K562 (cell line): ENCODE measurements at regions not wholly inside any gene's neighbourhood (a gene's known extent, or its start where the extent isn't known, plus 50 kb on each side); places are given as distances from the start of the nearest gene placed in this dataset.
"Not testable (repeated sequence)": the region's sequence is repeated elsewhere in the genome, so short reads cannot be mapped to it uniquely, and the experiment has no call there.

Experiments
- ATAC-seq: fragments of 200-7000 bp; cut with Tn5 transposase; 3 replicates; pipeline ENCODE4 v1.9.1; 2020; ENCODE audit warnings: moderate library complexity
- BruUV-seq: library from RNA; stranded (reverse); fragments of 400-500 nt; replicated peaks from 2 replicates; lab custom pipeline; 2021; lab: Mats Ljungman, UMichigan
- CTCF ChIA-PET: fragments of 300-600 bp; formaldehyde crosslinking; extraction: SDS; loops from one replicate; lab custom pipeline; 2021; ENCODE audit warnings: low intra/inter-chr PET ratio; lab: Yijun Ruan, JAX
- POLR2A ChIA-PET: fragments of 300-600, 350-650 bp; sonication (Branson Sonifier 250); formaldehyde crosslinking; extraction: SDS; loops from one replicate; lab custom pipeline; 2021; ENCODE audit warnings: antibody characterized with exemption, inconsistent platforms; lab: Yijun Ruan, JAX
- DNase-seq, 4 experiments: peaks; one replicate each; pipeline versions ENCODE4 v3.0.0 to v3.0.0-alpha.2; 2011 to 2018; ENCODE audit warnings: low spot score in 3 of 4, mixed read lengths in 3 of 4; ENCODE audit errors: extremely low read depth in 1 of 4
- FAIRE-seq: peaks from 2 replicates; lab custom pipeline; 2011; peaks lifted over from hg19 to GRCh38; lab: Jason Lieb, UNC
- H2AFZ ChIP-seq: 2 replicates; pipeline ENCODE4 v1.6.0; 2011; ENCODE audit warnings: low read depth, low read length, control low read depth, inconsistent platforms
- H3K27ac ChIP-seq: fragments of 200-600 bp; 3 replicates; pipeline ENCODE4 v1.8.0; 2011; ENCODE audit warnings: low read depth, mild to moderate bottlenecking, control low read depth, inconsistent platforms, low read length, moderate library complexity, mixed read lengths; ENCODE audit errors: extremely low read depth
- H3K27me3 ChIP-seq, 2 experiments: fragments of 300-600 bp in 1 of 2; 2 replicates in 1 of 2; 3 replicates in 1 of 2; pipeline versions ENCODE4 v1.6.0 to v1.8.0; 2011; ENCODE audit warnings: inconsistent platforms in 2 of 2, low read length in 2 of 2, mild to moderate bottlenecking in 1 of 2, mixed read lengths in 1 of 2, moderate library complexity in 1 of 2; ENCODE audit not compliant: control insufficient read depth in 2 of 2, insufficient read depth in 2 of 2
- H3K36me3 ChIP-seq: fragments of 300-600 bp; 3 replicates; pipeline ENCODE4 v1.8.0; 2011; ENCODE audit warnings: mild to moderate bottlenecking, low read length, inconsistent platforms; ENCODE audit not compliant: control insufficient read depth, insufficient read depth
- H3K4me1 ChIP-seq, 2 experiments: fragments of 200-600 bp in 1 of 2; replicated peaks in 1 of 2; 2 replicates in 1 of 2; 3 replicates in 1 of 2; pipeline versions ENCODE4 v1.5.1 to v1.8.0; 2011; ENCODE audit warnings: inconsistent platforms in 2 of 2, low read length in 2 of 2, mild to moderate bottlenecking in 1 of 2, mixed read lengths in 1 of 2, moderate library complexity in 1 of 2; ENCODE audit not compliant: control insufficient read depth in 2 of 2, insufficient read depth in 2 of 2
- H3K4me2 ChIP-seq: 2 replicates; pipeline ENCODE4 v1.6.1; 2011; ENCODE audit warnings: low read length, control low read depth, inconsistent platforms, mixed read lengths; ENCODE audit not compliant: insufficient read depth
- H3K4me3 ChIP-seq: fragments of 200-600 bp; sonication (generic), shearing (Covaris generic); 2 replicates; pipeline ENCODE4 v1.5.1; 2016; ENCODE audit warnings: control low read depth, inconsistent platforms
- H3K79me2 ChIP-seq: fragments of 200-600 bp; 3 replicates; pipeline ENCODE4 v1.8.0; 2011; ENCODE audit warnings: low read length, inconsistent platforms; ENCODE audit not compliant: control insufficient read depth, insufficient read depth
- H3K9ac ChIP-seq, 2 experiments: 2 replicates each; pipeline versions ENCODE4 v1.6.0 to v1.6.1; 2011; ENCODE audit warnings: low read depth in 2 of 2, low read length in 2 of 2, control low read depth in 1 of 2, inconsistent platforms in 1 of 2, mild to moderate bottlenecking in 1 of 2, mixed read lengths in 1 of 2; ENCODE audit not compliant: insufficient read depth in 1 of 2
- H3K9me1 ChIP-seq: one replicate; pipeline ENCODE4 v1.6.0; 2011; ENCODE audit warnings: inconsistent platforms, mild to moderate bottlenecking, low read length, moderate library complexity; ENCODE audit not compliant: control insufficient read depth, insufficient read depth
- H3K9me3 ChIP-seq: replicated peaks from 2 replicates; pipeline ENCODE4 v1.5.1; 2011; ENCODE audit warnings: low read depth, low read length, inconsistent platforms; ENCODE audit not compliant: control insufficient read depth, insufficient read depth
- H4K20me1 ChIP-seq: replicated peaks from 2 replicates; pipeline ENCODE4 v1.6.1; 2011; ENCODE audit warnings: low read length, inconsistent platforms, mixed read lengths; ENCODE audit not compliant: control insufficient read depth, insufficient read depth
- GTF2F1 ChIP-seq: IDR thresholded peaks from 2 replicates; pipeline ENCODE4 v1.6.1; 2011; ENCODE audit warnings: low read depth, low read length, improper control_type of control experiment
- KDM2B ChIP-seq: fragments of 250-450 bp; sonication (Bioruptor Pico); IDR thresholded peaks from 2 replicates; pipeline ENCODE4 v1.8.0; 2021; ENCODE audit warnings: mild to moderate bottlenecking, moderate library complexity
- MITF ChIP-seq: IDR thresholded peaks from 2 replicates; pipeline ENCODE4 v1.6.1; 2014; ENCODE audit warnings: antibody characterized with exemption
- PHB2 ChIP-seq: fragments of 450-650 bp; IDR thresholded peaks from 2 replicates; pipeline ENCODE4 v1.6.1; 2017; ENCODE audit warnings: low read depth
- ZNF655 ChIP-seq: fragments of 250-450 bp; sonication (Bioruptor Pico); IDR thresholded peaks from 2 replicates; pipeline ENCODE4 v1.5.0; 2021
- WGBS: fragments of 100-300 bp; shearing (Covaris generic); methylation state at CpG from one replicate; pipeline ENCODE4 v1.1.6; 2016; ENCODE audit warnings: low coverage, mixed read lengths; ENCODE audit not compliant: insufficient coverage; ENCODE audit errors: missing lambda C conversion rate; 5-methylcytosine and 5-hydroxymethylcytosine counted together
- in situ Hi-C: fragments of 300-500 bp; cut with MboI; formaldehyde crosslinking; loops from 4 replicates; pipeline ENCODE4 v1.15.0; 2018; ENCODE audit warnings: inconsistent platforms, mixed read lengths
- intact Hi-C: fragments of 100-400 bp; cut with micrococcal nuclease; formaldehyde crosslinking; loops from 2 replicates; pipeline ENCODE4 v1.14.2; 2022
- TF ChIP-seq, protein P1 (sequence below): IDR thresholded peaks from 3 replicates; pipeline ENCODE4 v1.6.1; 2011; ENCODE audit warnings: borderline replicate concordance, mild to moderate bottlenecking; ENCODE audit not compliant: insufficient read length, insufficient read depth
- TF ChIP-seq, protein P2 (sequence below): fragments of 450-650 bp; IDR thresholded peaks from 2 replicates; pipeline ENCODE4 v1.6.1; 2016; ENCODE audit warnings: low read depth

GRCh38 chr2:191506515-191506914, 171.4 kb upstream of the NABP1 start (continued):
- TF ChIP-seq MITF (no peak), PHB2 (no peak), GTF2F1 (no peak), KDM2B (no peak), ZNF655 (CRISPR knock-in tag) (no peak)
- TF ChIP-seq, protein P1, sequence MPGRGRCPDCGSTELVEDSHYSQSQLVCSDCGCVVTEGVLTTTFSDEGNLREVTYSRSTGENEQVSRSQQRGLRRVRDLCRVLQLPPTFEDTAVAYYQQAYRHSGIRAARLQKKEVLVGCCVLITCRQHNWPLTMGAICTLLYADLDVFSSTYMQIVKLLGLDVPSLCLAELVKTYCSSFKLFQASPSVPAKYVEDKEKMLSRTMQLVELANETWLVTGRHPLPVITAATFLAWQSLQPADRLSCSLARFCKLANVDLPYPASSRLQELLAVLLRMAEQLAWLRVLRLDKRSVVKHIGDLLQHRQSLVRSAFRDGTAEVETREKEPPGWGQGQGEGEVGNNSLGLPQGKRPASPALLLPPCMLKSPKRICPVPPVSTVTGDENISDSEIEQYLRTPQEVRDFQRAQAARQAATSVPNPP, result no peak
- TF ChIP-seq, protein P2, sequence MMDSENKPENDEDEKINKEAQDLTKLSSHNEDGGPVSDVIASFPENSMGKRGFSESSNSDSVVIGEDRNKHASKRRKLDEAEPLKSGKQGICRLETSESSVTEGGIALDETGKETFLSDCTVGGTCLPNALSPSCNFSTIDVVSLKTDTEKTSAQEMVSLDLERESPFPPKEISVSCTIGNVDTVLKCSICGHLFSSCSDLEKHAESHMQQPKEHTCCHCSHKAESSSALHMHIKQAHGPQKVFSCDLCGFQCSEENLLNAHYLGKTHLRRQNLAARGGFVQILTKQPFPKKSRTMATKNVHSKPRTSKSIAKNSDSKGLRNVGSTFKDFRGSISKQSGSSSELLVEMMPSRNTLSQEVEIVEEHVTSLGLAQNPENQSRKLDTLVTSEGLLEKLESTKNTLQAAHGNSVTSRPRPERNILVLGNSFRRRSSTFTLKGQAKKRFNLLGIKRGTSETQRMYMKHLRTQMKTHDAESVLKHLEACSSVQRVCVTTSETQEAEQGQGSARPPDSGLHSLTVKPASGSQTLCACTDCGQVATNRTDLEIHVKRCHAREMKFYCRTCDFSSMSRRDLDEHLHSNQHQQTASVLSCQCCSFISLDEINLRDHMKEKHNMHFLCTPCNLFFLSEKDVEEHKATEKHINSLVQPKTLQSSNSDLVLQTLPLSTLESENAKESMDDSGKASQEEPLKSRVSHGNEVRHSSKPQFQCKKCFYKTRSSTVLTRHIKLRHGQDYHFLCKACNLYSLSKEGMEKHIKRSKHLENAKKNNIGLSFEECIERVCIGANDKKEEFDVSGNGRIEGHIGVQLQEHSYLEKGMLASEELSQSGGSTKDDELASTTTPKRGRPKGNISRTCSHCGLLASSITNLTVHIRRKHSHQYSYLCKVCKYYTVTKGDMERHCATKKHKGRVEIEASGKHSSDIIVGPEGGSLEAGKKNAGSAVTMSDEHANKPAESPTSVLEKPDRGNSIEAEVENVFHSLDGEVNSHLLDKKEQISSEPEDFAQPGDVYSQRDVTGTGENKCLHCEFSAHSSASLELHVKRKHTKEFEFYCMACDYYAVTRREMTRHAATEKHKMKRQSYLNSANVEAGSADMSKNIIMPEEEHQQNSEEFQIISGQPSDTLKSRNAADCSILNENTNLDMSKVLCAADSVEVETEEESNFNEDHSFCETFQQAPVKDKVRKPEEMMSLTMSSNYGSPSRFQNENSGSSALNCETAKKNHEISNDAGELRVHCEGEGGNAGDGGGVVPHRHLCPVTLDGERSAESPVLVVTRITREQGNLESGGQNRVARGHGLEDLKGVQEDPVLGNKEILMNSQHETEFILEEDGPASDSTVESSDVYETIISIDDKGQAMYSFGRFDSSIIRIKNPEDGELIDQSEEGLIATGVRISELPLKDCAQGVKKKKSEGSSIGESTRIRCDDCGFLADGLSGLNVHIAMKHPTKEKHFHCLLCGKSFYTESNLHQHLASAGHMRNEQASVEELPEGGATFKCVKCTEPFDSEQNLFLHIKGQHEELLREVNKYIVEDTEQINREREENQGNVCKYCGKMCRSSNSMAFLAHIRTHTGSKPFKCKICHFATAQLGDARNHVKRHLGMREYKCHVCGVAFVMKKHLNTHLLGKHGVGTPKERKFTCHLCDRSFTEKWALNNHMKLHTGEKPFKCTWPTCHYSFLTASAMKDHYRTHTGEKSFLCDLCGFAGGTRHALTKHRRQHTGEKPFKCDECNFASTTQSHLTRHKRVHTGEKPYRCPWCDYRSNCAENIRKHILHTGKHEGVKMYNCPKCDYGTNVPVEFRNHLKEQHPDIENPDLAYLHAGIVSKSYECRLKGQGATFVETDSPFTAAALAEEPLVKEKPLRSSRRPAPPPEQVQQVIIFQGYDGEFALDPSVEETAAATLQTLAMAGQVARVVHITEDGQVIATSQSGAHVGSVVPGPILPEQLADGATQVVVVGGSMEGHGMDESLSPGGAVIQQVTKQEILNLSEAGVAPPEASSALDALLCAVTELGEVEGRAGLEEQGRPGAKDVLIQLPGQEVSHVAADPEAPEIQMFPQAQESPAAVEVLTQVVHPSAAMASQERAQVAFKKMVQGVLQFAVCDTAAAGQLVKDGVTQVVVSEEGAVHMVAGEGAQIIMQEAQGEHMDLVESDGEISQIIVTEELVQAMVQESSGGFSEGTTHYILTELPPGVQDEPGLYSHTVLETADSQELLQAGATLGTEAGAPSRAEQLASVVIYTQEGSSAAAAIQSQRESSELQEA, result no peak
- TF ChIP-seq, all 486 proteins: peak for 0

- H3K36me3 ChIP-seq, H3K9me3 ChIP-seq, H3K9me1 ChIP-seq, H2AFZ ChIP-seq, ATAC-seq, CTCF ChIA-PET, H3K4me1 ChIP-seq, H4K20me1 ChIP-seq, H3K4me2 ChIP-seq, H3K79me2 ChIP-seq, BruUV-seq, H3K4me3 ChIP-seq, H3K9ac ChIP-seq, FAIRE-seq, H3K27ac ChIP-seq, DNase-seq, intact Hi-C loops, H3K27me3 ChIP-seq, POLR2A ChIA-PET: not testable (repeated sequence)
- in situ Hi-C loops, result loop anchor here (25.0 kb wide), 1 partner anchor 295 kb away; no protein-coding TSS in a partner anchor
- WGBS, result 3% methylated on average over 7 of the region's 8 CpGs
Measured at GRCh38 chr2:191507252-191507853, 170.6 kb upstream of the NABP1 start.
